Subcutaneous abdominal adipose tissue (tissue), 5 donors: ENCODE measurements at regions not wholly inside any gene's neighbourhood (a gene's known extent, or its start where the extent isn't known, plus 50 kb on each side); places are given as distances from the start of the nearest gene placed in this dataset.

Source experiments
- H3K27ac ChIP-seq: one replicate; pipeline ENCODE4 v1.7.0; 2013; ENCODE audit warnings: low read depth, mild to moderate bottlenecking, inconsistent platforms, low read length, moderate library complexity
- H3K27me3 ChIP-seq, 5 donors: one replicate each; pipeline ENCODE4 v1.7.0; 2013; ENCODE audit warnings: low read length in 5 of 5, inconsistent platforms in 1 of 5; ENCODE audit not compliant: control insufficient read depth in 5 of 5, insufficient read depth in 4 of 5
- H3K36me3 ChIP-seq, 5 donors: one replicate each; pipeline ENCODE4 v1.7.0; 2013; ENCODE audit warnings: low read length in 5 of 5; ENCODE audit not compliant: control insufficient read depth in 5 of 5, insufficient read depth in 5 of 5
- H3K4me1 ChIP-seq, 5 donors: one replicate each; pipeline ENCODE4 v1.7.0; 2013; ENCODE audit warnings: low read length in 5 of 5, mild to moderate bottlenecking in 3 of 5, moderate library complexity in 1 of 5; ENCODE audit not compliant: control insufficient read depth in 5 of 5, insufficient read depth in 5 of 5
- H3K4me3 ChIP-seq, 5 donors: one replicate each; pipeline ENCODE4 v1.7.0; 2013; ENCODE audit warnings: low read length in 5 of 5, low read depth in 1 of 5
- H3K9ac ChIP-seq, 5 donors: one replicate each; pipeline ENCODE4 v1.7.0; 2013; ENCODE audit warnings: low read length in 5 of 5, mild to moderate bottlenecking in 4 of 5, moderate library complexity in 3 of 5
- H3K9me3 ChIP-seq, 5 donors: one replicate each; pipeline ENCODE4 v1.7.0; 2013; ENCODE audit warnings: low read length in 5 of 5; ENCODE audit not compliant: control insufficient read depth in 5 of 5
- donor health status: healthy.
- donor health status: healthy.
- donor health status: healthy.
- donor health status: healthy.
- donor health status: healthy.

GRCh38 chr9:78865737-78866136 is 568.8 kb downstream of the PSAT1 start:
- no peaks in the 10 kb centered on the region for H3K27me3 ChIP-seq
- no peak overlapping the region for H3K4me3 ChIP-seq
- H3K27ac ChIP-seq = no peak overlapping the region

GRCh38 chr9:78866207-78867132 is 569.5 kb downstream of the PSAT1 start:
- H3K4me3 ChIP-seq = no peak overlapping the region
- H3K27me3 ChIP-seq = no peaks in the 10 kb centered on the region
- H3K9ac ChIP-seq = no peak overlapping the region
- no peaks in the 10 kb centered on the region for H3K9me3 ChIP-seq
- no peaks in the 10 kb centered on the region for H3K4me1 ChIP-seq
- no peak overlapping the region for H3K27ac ChIP-seq
- H3K36me3 ChIP-seq = no peaks in the 10 kb centered on the region

More at GRCh38 chr9:78865737-78866136, 568.8 kb downstream of the PSAT1 start:
- Histone ChIP-seq H3K9ac (no peak overlapping the region), H3K36me3 (no peaks in the 10 kb centered on the region), H3K9me3 (no peaks in the 10 kb centered on the region), H3K4me1 (no peaks in the 10 kb centered on the region)

GRCh38 chr9:78871086-78871451 is 574.1 kb downstream of the PSAT1 start:
- Histone ChIP-seq H3K27me3 (no peaks in the 10 kb centered on the region), H3K4me3 (no peak overlapping the region), H3K9me3 (peaks cover 0 to 4% (median 0%) of the 10 kb centered on the region in 5 donors), H3K4me1 (no peaks in the 10 kb centered on the region), H3K27ac (no peak overlapping the region), H3K9ac (no peak overlapping the region), H3K36me3 (no peaks in the 10 kb centered on the region)

- H3K27ac ChIP-seq = no peak overlapping the region
Observed at GRCh38 chr9:78871452-78872331, 574.8 kb downstream of the PSAT1 start.

GRCh38 chr9:78874061-78874460 is 577.1 kb downstream of the PSAT1 start:
- H3K27ac ChIP-seq = no peak overlapping the region
- H3K36me3 ChIP-seq = no peaks in the 10 kb centered on the region
- H3K9me3 ChIP-seq = peaks cover 0 to 4% (median 0%) of the 10 kb centered on the region in 5 donors

More at GRCh38 chr9:78871452-78872331, 574.8 kb downstream of the PSAT1 start:
- H3K36me3 ChIP-seq = no peaks in the 10 kb centered on the region
- H3K9ac ChIP-seq = no peak overlapping the region
- H3K4me3 ChIP-seq = no peak overlapping the region
- H3K4me1 ChIP-seq = no peaks in the 10 kb centered on the region
- H3K9me3 ChIP-seq = peaks cover 0 to 4% (median 0%) of the 10 kb centered on the region in 5 donors
- no peaks in the 10 kb centered on the region for H3K27me3 ChIP-seq

GRCh38 chr9:78879324-78880100 is 582.6 kb downstream of the PSAT1 start:
- H3K27me3 ChIP-seq = no peaks in the 10 kb centered on the region
- H3K9ac ChIP-seq = no peak overlapping the region
- no peaks in the 10 kb centered on the region for H3K36me3 ChIP-seq
- no peak overlapping the region for H3K27ac ChIP-seq
- no peak overlapping the region for H3K4me3 ChIP-seq
- H3K9me3 ChIP-seq = peaks cover 0 to 3% (median 0%) of the 10 kb centered on the region in 5 donors
- H3K4me1 ChIP-seq = no peaks in the 10 kb centered on the region

More at GRCh38 chr9:78874061-78874460, 577.1 kb downstream of the PSAT1 start:
- Histone ChIP-seq H3K27me3 (no peaks in the 10 kb centered on the region), H3K4me3 (no peak overlapping the region), H3K4me1 (no peaks in the 10 kb centered on the region), H3K9ac (no peak overlapping the region)

- peaks cover 0 to 3% (median 0%) of the 10 kb centered on the region in 5 donors for H3K9me3 ChIP-seq
- no peak overlapping the region for H3K9ac ChIP-seq
- H3K4me1 ChIP-seq = no peaks in the 10 kb centered on the region
- H3K4me3 ChIP-seq = no peak overlapping the region
- no peaks in the 10 kb centered on the region for H3K36me3 ChIP-seq
- no peak overlapping the region for H3K27ac ChIP-seq
- no peaks in the 10 kb centered on the region for H3K27me3 ChIP-seq
Observed at GRCh38 chr9:78881295-78881694, 584.4 kb downstream of the PSAT1 start.

- Histone ChIP-seq H3K27me3 (no peaks in the 10 kb centered on the region), H3K27ac (no peak overlapping the region), H3K9ac (no peak overlapping the region), H3K4me3 (no peak overlapping the region), H3K36me3 (no peaks in the 10 kb centered on the region), H3K9me3 (peaks cover 0 to 3% (median 0%) of the 10 kb centered on the region in 5 donors), H3K4me1 (no peaks in the 10 kb centered on the region)
Observed at GRCh38 chr9:78882481-78882880, 585.6 kb downstream of the PSAT1 start.

GRCh38 chr9:78884611-78885150 is 587.8 kb downstream of the PSAT1 start:
- Histone ChIP-seq H3K4me3 (no peak overlapping the region), H3K27ac (no peak overlapping the region)

More at GRCh38 chr9:78884611-78885150, 587.8 kb downstream of the PSAT1 start:
- H3K9ac ChIP-seq = no peak overlapping the region
- no peaks in the 10 kb centered on the region for H3K27me3 ChIP-seq
- H3K4me1 ChIP-seq = no peaks in the 10 kb centered on the region
- no peaks in the 10 kb centered on the region for H3K36me3 ChIP-seq
- peaks cover 0 to 6% (median 2%) of the 10 kb centered on the region in 5 donors for H3K9me3 ChIP-seq
